GM06990 (cell line): ENCODE measurements at regions not wholly inside any gene's neighbourhood (a gene's known extent, or its start where the extent isn't known, plus 50 kb on each side); places are given as distances from the start of the nearest gene placed in this dataset.
A peak's percentile ranks its signal among the peaks of the same experiment; 100 is the strongest.

Experiments used
- DNase-seq: peaks from one replicate; pipeline ENCODE4 v3.0.0-alpha.2; 2011; ENCODE audit not compliant: insufficient read length; ENCODE audit errors: extremely low read depth
- H3K27me3 ChIP-seq: replicated peaks from 2 replicates; pipeline ENCODE4 v1.6.0; 2011; ENCODE audit warnings: low read length; ENCODE audit not compliant: control insufficient read depth, insufficient read depth
- H3K36me3 ChIP-seq: 2 replicates; pipeline ENCODE4 v1.5.1; 2011; ENCODE audit warnings: low read length; ENCODE audit not compliant: control insufficient read depth, insufficient read depth
- H3K4me3 ChIP-seq: replicated peaks from 2 replicates; pipeline ENCODE4 v1.5.1; 2011; ENCODE audit warnings: low read depth, mild to moderate bottlenecking, control low read depth, low read length
- TF ChIP-seq, protein P1 (sequence below): IDR thresholded peaks from 2 replicates; pipeline ENCODE4 v1.5.1; 2011; ENCODE audit warnings: low read length, control low read depth, mild to moderate bottlenecking, inconsistent platforms; ENCODE audit not compliant: insufficient read depth, poor library complexity, severe bottlenecking

DNA sequence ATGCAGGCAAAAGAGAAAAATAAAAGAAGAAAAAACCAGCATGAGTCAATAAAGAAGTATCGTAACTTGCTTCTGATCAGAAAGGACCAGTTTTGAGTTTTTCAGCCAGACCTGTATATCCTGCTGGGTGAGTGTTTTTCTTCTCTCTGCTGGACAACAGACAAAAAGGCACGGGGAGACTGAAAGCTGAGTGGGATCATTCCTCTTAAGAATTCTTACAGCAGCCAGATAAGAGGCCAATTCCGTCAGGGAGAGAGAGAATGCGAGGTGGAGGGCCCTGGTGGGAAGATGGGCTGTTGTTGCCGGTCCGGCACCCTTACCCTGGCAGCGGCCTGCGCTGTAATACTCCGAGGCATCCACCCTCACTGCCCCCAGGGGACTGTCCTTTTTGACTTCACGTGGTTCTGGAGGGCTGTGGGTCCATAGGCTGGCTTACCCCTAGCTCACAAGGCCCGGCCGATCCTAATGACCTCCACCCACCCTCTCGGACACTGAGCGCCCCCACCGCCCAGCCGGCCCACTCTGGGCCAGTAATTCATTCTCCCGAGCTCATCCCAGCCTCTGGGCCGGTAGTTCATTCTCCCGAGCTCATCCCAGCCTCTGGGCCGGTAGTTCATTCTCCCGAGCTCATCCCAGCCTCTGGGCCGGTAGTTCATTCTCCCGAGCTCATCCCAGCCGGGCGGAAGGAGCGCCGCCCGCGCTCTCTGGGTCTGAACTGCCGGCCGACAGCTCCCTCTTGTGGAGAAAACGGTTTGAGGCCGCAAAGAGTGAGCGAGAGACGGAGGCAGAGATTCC, 118.3 kb upstream of the SIRPA start:
- no peaks in the 10 kb centered on the region; the same call in none of the 2 replicates for H3K27me3 ChIP-seq
- no peaks in the 10 kb centered on the region for H3K36me3 ChIP-seq
- TF ChIP-seq, protein P1, sequence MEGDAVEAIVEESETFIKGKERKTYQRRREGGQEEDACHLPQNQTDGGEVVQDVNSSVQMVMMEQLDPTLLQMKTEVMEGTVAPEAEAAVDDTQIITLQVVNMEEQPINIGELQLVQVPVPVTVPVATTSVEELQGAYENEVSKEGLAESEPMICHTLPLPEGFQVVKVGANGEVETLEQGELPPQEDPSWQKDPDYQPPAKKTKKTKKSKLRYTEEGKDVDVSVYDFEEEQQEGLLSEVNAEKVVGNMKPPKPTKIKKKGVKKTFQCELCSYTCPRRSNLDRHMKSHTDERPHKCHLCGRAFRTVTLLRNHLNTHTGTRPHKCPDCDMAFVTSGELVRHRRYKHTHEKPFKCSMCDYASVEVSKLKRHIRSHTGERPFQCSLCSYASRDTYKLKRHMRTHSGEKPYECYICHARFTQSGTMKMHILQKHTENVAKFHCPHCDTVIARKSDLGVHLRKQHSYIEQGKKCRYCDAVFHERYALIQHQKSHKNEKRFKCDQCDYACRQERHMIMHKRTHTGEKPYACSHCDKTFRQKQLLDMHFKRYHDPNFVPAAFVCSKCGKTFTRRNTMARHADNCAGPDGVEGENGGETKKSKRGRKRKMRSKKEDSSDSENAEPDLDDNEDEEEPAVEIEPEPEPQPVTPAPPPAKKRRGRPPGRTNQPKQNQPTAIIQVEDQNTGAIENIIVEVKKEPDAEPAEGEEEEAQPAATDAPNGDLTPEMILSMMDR: peak; percentile 84
- peak overlapping the region; percentile 65 for H3K4me3 ChIP-seq
- peak; percentile 69 for DNase-seq

- no peak for DNase-seq
- H3K4me3 ChIP-seq: no peak overlapping the region
- TF ChIP-seq, protein P1: no peak
- H3K36me3 ChIP-seq: no peaks in the 10 kb centered on the region
- H3K27me3 ChIP-seq: no peaks in the 10 kb centered on the region; the same call in none of the 2 replicates
Observed at GRCh38 chr20:1775117-1775516, 117.5 kb upstream of the SIRPG start.

DNA sequence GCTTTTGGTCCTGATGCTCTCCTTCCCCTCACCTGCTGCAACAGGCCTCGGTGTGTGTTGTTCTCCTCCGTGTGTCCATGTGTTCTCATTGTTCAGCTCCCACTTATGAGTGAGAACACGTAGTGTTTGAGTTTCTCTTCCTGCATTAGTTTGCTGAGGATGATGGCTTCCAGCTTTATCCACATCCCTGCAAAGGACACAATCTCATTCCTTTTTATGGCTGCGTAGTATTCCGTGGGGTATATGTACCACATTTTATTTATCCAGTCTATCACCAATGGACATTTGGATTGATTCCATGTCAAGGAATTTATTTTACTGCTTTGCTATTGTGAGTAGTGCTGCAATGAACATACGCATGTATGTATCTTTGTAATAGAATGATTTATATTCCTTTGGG, 116.9 kb upstream of the SIRPG start:
- no peak for DNase-seq
- H3K27me3 ChIP-seq: no peaks in the 10 kb centered on the region; the same call in none of the 2 replicates
- H3K36me3 ChIP-seq: no peaks in the 10 kb centered on the region
- no peak overlapping the region for H3K4me3 ChIP-seq
- TF ChIP-seq, protein P1: no peak

DNA sequence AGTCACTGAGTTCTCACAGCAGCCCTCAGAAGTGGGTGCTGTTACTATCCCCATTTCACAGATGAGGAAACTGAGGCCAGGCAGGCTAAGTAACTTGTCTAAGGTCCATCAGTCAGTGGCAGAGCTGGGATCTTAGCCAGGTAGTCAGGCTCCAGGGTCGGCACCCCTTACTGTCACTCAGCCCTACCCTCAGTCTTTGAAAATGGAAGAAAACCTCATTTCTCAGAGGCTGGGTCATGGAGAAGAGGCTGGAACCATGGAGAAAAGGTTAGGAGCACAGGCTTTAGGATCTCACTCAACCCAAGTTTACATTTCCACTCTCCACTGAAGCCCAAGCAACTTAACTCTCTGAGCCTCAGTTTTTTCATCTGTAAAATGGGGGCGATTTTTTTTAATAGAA, 116.2 kb upstream of the SIRPG start:
- Histone ChIP-seq H3K27me3 (no peaks in the 10 kb centered on the region; the same call in none of the 2 replicates), H3K36me3 (no peaks in the 10 kb centered on the region), H3K4me3 (no peak overlapping the region)
- TF ChIP-seq, protein P1: no peak
- DNase-seq: no peak

DNA sequence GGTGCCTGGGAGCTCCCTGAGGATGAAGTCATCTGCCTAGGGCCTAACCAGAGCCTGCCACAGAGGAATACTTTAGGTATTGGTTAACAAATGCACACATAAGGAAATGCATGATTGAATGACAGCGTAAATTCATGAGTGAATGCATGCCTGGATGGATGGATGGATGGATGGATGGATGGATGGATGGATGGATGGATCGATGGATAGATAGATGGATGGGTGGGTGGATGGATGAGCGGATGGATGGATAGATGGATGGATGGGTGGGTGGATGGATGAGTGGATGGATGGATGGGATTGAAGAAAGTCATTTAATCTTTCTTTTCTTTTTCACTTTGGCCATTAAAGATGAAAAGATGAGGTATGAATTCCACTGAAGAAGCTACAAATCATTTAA, 111.9 kb upstream of the SIRPG start:
- DNase-seq: no peak
- H3K36me3 ChIP-seq: no peaks in the 10 kb centered on the region
- H3K27me3 ChIP-seq: no peaks in the 10 kb centered on the region
- H3K4me3 ChIP-seq: no peak overlapping the region
- TF ChIP-seq, protein P1: no peak
